ENCODE measurements at regions not wholly inside any gene's neighbourhood (a gene's known extent, or its start where the extent isn't known, plus 50 kb on each side); places are given as distances from the start of the nearest gene placed in this dataset.
"Not testable (repeated sequence)": the region's sequence is repeated elsewhere in the genome, so short reads cannot be mapped to it uniquely, and the experiment has no call there.

- not testable (repeated sequence) for TF ChIP-seq CTCF (IDR thresholded peaks at IDR 0.05; ENCODE audit: low read depth, low read length, poor library complexity, severe bottlenecking); EZH2phosphoT487 (IDR thresholded peaks at IDR 0.05; ENCODE audit: borderline replicate concordance, low read length)
Observed at GRCh38 chr1:83406693-83407371, 592.1 kb downstream of the TTLL7 start.
